Fibroblast of lung (primary cell): ENCODE measurements at regions not wholly inside any gene's neighbourhood (a gene's known extent, or its start where the extent isn't known, plus 50 kb on each side); places are given as distances from the start of the nearest gene placed in this dataset.

Experiments used
- CTCF ChIP-seq, 2 donors: IDR thresholded peaks in 1 of 2; conservative IDR thresholded peaks in 1 of 2; 1 replicate in 1 of 2; 2 replicates in 1 of 2; pipeline ENCODE4 v1.5.1; 2011 to 2012; ENCODE audit warnings: low read length in 2 of 2, control low read depth in 1 of 2, inconsistent platforms in 1 of 2, low read depth in 1 of 2, mild to moderate bottlenecking in 1 of 2
- EZH2 ChIP-seq: IDR thresholded peaks from 2 replicates; pipeline ENCODE4 v1.5.1; 2012; ENCODE audit warnings: low read length, control low read depth, mild to moderate bottlenecking; ENCODE audit errors: missing control alignments

GRCh38 chr4:3879681-3880614 lies 113.8 kb downstream of the ADRA2C start:
- TF ChIP-seq EZH2: no peak
- TF ChIP-seq CTCF (conservative IDR thresholded peaks at IDR 0.05 in 1 of 2, IDR thresholded peaks at IDR 0.05 in 1 of 2; ENCODE audit: low read depth in 1 of 2, low read length in 2 of 2): no peak
